Lower leg skin (tissue), 4 donors: ENCODE measurements at regions not wholly inside any gene's neighbourhood (a gene's known extent, or its start where the extent isn't known, plus 50 kb on each side); places are given as distances from the start of the nearest gene placed in this dataset.

Source experiments
- DNase-seq, 2 donors: peaks; one replicate each; pipeline ENCODE4 v3.0.0-alpha.2; 2019; ENCODE audit warnings: low spot score in 2 of 2
- H3K4me3 ChIP-seq: fragments of 200-600 bp; sonication (generic); 2 replicates; pipeline ENCODE4 v1.5.1; 2017; ENCODE audit warnings: mild to moderate bottlenecking, low read depth; ENCODE audit not compliant: poor library complexity, severe bottlenecking
- POLR2A ChIP-seq, 2 donors: fragments of 450-650 bp; IDR thresholded peaks; one replicate each; pipeline ENCODE4 v1.6.1; 2016 to 2017; ENCODE audit warnings: antibody characterized with exemption in 2 of 2, mild to moderate bottlenecking in 1 of 2, moderate library complexity in 1 of 2
- WGBS, 2 donors: methylation state at CpG; one replicate each; pipeline ENCODE4 v1.1.5; 2018; 5-methylcytosine and 5-hydroxymethylcytosine counted together
- intact Hi-C: fragments of 100-400 bp; cut with DNase I; formaldehyde crosslinking; loops from one replicate; pipeline ENCODE4 v1.15.0; 2023; ENCODE audit warnings: low total_unique reads
- TF ChIP-seq, protein P1 (sequence below), 3 donors: fragments of 450-650 bp; IDR thresholded peaks; one replicate each; pipeline ENCODE4 v1.5.1; 2016; ENCODE audit warnings: antibody characterized with exemption in 3 of 3, mild to moderate bottlenecking in 3 of 3, moderate library complexity in 2 of 3

DNA sequence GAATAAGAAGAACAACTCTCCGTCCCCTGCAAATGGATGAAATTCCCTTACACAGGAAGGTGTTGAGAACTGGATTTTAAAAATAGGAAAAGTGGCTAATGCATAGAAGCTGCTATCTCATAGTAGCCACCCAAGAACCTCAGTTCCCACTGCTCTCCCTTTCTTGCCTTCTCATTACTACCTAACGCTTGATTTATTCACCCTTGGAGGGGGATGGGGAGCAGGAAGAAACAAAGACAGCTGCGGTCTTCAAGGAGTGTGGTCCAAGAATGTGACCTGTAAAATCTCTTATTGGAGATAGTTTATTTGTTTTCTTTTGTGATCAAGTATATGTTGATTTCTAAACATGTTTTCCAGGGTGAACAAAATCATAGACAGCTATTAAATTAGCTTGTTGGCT lies 274.1 kb upstream of the CTNNB1 start:
- intact Hi-C loops, result no loop called here

DNA sequence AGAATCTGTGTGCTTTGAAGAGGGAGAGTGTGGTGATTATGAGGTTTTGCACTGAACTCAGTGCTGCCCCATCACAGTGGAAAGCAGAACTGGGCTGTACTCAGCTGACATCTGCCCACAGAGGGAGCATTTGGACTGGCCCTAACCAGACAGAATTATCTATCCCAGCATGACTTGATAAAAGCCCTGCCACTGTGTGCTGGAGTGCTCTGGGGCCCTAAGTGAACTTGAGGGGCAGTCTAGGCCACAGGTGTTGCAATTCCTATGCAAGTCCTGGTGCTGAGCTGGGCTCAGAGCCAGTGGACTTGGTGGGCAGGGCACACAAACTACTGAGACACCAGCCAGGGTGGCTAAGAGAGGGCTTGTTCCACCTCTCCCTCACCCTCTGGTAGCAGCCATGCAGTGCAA lies 269.2 kb upstream of the CTNNB1 start:
- no peak for TF ChIP-seq POLR2A (IDR thresholded peaks at IDR 0.05)
- intact Hi-C loops, result no loop called here
- H3K4me3 ChIP-seq, result no peak overlapping the region
- DNase-seq, result no peak

More for the DNA sequence above, 274.1 kb upstream of the CTNNB1 start:
- whole genome bisulfite sequencing, 2 donors, result 63 to 72% methylated on average over 3 of the region's 3 CpGs
- TF ChIP-seq, protein P1, sequence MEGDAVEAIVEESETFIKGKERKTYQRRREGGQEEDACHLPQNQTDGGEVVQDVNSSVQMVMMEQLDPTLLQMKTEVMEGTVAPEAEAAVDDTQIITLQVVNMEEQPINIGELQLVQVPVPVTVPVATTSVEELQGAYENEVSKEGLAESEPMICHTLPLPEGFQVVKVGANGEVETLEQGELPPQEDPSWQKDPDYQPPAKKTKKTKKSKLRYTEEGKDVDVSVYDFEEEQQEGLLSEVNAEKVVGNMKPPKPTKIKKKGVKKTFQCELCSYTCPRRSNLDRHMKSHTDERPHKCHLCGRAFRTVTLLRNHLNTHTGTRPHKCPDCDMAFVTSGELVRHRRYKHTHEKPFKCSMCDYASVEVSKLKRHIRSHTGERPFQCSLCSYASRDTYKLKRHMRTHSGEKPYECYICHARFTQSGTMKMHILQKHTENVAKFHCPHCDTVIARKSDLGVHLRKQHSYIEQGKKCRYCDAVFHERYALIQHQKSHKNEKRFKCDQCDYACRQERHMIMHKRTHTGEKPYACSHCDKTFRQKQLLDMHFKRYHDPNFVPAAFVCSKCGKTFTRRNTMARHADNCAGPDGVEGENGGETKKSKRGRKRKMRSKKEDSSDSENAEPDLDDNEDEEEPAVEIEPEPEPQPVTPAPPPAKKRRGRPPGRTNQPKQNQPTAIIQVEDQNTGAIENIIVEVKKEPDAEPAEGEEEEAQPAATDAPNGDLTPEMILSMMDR (IDR thresholded peaks at IDR 0.05), result no peak
- no peak for TF ChIP-seq POLR2A (IDR thresholded peaks at IDR 0.05)
- no peak overlapping the region for H3K4me3 ChIP-seq
- DNase-seq, result no peak

DNA sequence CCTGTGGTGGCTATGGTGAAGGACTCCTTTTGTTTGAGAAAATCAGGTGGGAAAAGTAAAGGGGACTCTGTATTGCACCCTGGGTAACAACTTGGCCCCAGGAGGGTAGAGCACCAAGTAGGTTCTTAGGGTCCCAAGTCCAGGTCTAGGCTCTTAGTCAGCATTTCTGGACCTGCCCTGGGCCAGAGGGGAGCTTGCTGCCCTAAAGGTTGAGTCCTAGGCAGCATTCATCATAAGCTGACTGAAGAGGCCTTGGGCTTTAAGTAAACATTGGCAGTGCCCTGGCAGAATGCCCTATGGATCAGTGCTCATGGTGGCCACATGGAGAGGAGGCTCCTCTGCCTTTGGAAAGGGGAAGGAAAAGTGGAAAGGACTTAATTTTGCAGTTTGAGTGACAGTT lies 268.5 kb upstream of the CTNNB1 start:
- intact Hi-C loops, result no loop called here
- H3K4me3 ChIP-seq, result no peak overlapping the region
- DNase-seq, result no peak
- TF ChIP-seq POLR2A (IDR thresholded peaks at IDR 0.05), result no peak
- TF ChIP-seq, protein P1 (IDR thresholded peaks at IDR 0.05), result no peak

DNA sequence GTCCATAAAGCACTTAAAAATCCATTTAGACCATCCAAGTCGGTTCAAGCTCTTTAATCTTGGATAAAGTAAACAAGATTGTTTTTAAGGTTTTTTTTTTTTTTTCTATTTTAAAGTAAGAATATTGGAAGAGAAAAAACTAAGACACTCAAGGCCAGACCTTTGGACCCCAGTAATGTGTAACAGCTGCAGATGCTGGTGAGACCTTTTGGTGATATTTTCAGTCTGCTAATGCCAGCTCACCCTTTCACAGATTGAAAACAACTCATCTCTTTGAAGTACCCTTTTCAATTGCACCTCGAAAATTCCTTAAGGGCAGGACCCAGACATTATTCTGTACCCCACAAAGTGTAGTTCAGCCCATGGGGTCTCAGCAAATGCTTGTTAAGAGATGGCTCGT lies 260.7 kb upstream of the CTNNB1 start:
- TF ChIP-seq, protein P1 (IDR thresholded peaks at IDR 0.05), result no peak
- TF ChIP-seq POLR2A (IDR thresholded peaks at IDR 0.05), result no peak
- intact Hi-C loops, result no loop called here
- DNase-seq, result no peak
- 58 to 61% methylated on average over 3 of the region's 3 CpGs for WGBS, 2 donors
- no peak overlapping the region for H3K4me3 ChIP-seq

DNA sequence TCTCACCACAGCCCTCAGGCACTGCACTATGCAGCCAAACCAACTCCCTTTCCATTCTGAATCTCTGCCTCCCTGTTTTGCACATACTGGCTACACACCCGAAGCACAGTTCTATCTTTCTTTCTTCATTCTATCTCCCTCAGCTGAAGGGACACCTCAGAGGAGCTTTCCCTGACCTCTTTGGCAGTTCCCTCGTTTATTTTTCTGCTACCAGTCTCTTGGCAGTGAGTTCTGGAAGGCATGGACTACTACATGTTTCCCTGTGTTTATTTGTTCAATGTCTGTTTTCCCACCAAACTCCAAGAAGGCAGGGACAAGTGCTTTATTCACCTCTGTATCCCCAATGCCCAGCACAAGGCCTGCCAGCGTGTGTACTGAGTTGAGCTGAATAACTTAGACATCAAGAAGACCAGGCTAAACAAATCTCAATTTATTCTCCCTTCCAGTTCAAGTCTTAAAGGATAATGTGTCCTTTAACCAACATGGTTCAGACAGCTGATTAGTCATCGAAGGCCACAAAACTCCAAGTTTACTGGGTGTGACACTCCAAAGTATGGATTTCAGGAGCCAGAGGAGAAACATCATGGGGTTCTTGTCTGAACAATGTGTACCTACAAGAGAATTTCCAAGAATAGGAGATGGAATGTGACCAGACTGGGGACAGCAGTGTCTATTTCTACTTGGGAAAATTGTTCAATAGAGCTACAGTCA lies 260.1 kb upstream of the CTNNB1 start:
- no peak overlapping the region for H3K4me3 ChIP-seq
- intact Hi-C loops, result no loop called here
- TF ChIP-seq, protein P1 (IDR thresholded peaks at IDR 0.05), result no peak
- no peak for TF ChIP-seq POLR2A (IDR thresholded peaks at IDR 0.05)
- 43 to 50% methylated on average over 4 of the region's 4 CpGs for WGBS, 2 donors
- peak in 1 of 2 donors; percentile 52 for DNase-seq

DNA sequence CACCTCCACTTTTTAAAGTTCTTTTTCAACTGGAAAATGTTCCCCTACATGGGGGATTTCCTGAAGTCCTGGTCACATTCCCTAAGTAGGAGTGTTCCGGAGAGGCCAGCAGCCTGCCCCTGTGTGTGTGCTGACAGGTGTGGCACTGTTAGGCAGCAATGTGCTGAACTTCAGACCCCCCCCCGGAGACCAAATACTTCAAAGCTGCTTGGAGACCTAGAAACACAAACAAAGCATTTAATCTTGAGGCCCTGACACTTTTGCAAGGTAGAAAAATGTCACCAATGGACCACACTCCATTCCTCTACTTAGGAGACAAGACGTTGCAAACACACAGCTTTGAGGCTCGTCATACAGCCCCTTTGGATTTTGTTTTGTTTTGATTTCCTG lies 259.6 kb upstream of the CTNNB1 start:
- no peak for TF ChIP-seq POLR2A (IDR thresholded peaks at IDR 0.05)
- TF ChIP-seq, protein P1 (IDR thresholded peaks at IDR 0.05), result no peak
- intact Hi-C loops, result no loop called here
- H3K4me3 ChIP-seq, result no peak overlapping the region
- 66% methylated on average over 4 of the region's 4 CpGs for WGBS, 2 donors
- no peak for DNase-seq
